Gastroesophageal sphincter (tissue), 3 donors: ENCODE measurements at regions not wholly inside any gene's neighbourhood (a gene's known extent, or its start where the extent isn't known, plus 50 kb on each side); places are given as distances from the start of the nearest gene placed in this dataset.

Experiments
- EP300 ChIP-seq: sonication (generic); formaldehyde crosslinking; IDR thresholded peaks from one replicate; pipeline ENCODE4 v1.6.1; 2017; ENCODE audit warnings: antibody characterized with exemption, mild to moderate bottlenecking
- POLR2AphosphoS5 ChIP-seq: sonication (generic); formaldehyde crosslinking; IDR thresholded peaks from one replicate; pipeline ENCODE4 v1.6.1; 2017; ENCODE audit warnings: antibody characterized with exemption
- TF ChIP-seq, protein P1 (sequence below), 4 experiments: fragments of 200-600 bp in 2 of 4; fragments of 450-650 bp in 2 of 4; sonication (generic) in 1 of 4; IDR thresholded peaks; one replicate each; pipeline ENCODE4 v1.5.1; 2017 to 2019; ENCODE audit warnings: antibody characterized with exemption in 4 of 4, mild to moderate bottlenecking in 2 of 4, moderate library complexity in 2 of 4

DNA sequence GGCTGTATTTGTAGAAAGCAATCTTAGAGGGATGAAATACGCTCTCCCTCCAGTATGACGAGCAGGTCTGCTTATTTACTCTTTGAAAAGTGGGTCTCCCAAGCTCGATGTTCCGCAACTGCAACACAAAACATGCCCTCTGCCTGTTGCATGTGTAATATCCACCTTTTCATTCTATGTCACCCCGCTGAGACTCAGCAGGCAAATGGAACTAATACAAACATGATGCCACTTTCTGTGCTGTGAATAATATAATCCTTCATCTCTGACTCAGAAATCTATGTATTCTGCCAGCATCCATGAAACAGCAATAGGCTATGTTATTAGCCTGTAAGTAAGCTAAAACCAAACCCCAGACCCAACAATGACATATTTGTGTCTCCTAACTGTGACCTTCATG lies 200.8 kb upstream of the TMCO5A start:
- TF ChIP-seq, protein P1, sequence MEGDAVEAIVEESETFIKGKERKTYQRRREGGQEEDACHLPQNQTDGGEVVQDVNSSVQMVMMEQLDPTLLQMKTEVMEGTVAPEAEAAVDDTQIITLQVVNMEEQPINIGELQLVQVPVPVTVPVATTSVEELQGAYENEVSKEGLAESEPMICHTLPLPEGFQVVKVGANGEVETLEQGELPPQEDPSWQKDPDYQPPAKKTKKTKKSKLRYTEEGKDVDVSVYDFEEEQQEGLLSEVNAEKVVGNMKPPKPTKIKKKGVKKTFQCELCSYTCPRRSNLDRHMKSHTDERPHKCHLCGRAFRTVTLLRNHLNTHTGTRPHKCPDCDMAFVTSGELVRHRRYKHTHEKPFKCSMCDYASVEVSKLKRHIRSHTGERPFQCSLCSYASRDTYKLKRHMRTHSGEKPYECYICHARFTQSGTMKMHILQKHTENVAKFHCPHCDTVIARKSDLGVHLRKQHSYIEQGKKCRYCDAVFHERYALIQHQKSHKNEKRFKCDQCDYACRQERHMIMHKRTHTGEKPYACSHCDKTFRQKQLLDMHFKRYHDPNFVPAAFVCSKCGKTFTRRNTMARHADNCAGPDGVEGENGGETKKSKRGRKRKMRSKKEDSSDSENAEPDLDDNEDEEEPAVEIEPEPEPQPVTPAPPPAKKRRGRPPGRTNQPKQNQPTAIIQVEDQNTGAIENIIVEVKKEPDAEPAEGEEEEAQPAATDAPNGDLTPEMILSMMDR (IDR thresholded peaks at IDR 0.05) = no peak
- TF ChIP-seq POLR2AphosphoS5 = no peak
- TF ChIP-seq EP300 = no peak
